GM13977 (cell line): ENCODE measurements at regions not wholly inside any gene's neighbourhood (a gene's known extent, or its start where the extent isn't known, plus 50 kb on each side); places are given as distances from the start of the nearest gene placed in this dataset.

ENCODE experiments used
- DNase-seq: peaks from one replicate; pipeline ENCODE4 v3.0.0; 2012; ENCODE audit warnings: low spot score
- in situ Hi-C: fragments of 300-500 bp; cut with MboI; formaldehyde crosslinking; loops from one replicate; pipeline ENCODE4 v1.12.0; 2022; ENCODE audit warnings: low sequenced_read_pairs, low pct_unique_long_range_greater_than_20kb, mixed read lengths, inconsistent platforms; ENCODE audit not compliant: unreplicated experiment
- TF ChIP-seq, protein P1 (sequence below): IDR thresholded peaks from 2 replicates; pipeline ENCODE4 v1.5.1; 2012; ENCODE audit warnings: mild to moderate bottlenecking, control low read depth; ENCODE audit not compliant: insufficient read depth; ENCODE audit errors: extremely low read depth, missing control alignments

DNA sequence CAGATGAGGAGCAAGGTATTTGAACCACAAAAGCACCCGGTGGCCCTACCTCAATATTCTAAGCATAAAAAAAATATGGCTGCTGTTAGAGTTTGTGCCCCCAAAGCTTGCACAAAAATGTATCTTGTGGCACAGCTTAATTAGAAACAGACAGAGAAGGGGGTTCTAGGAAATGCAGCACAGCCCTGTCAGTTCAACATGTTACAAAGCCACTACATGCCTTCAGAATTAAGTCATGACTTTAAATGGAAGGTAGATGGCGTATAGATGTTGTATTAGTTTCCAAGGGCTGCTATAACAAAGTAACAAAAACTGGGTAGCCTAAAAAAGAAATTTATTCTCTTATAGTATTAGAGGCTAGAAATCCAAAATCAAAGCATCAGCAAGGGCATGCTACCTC, 703.8 kb downstream of the DIAPH3 start:
- in situ Hi-C loops = no loop called here
- TF ChIP-seq, protein P1, sequence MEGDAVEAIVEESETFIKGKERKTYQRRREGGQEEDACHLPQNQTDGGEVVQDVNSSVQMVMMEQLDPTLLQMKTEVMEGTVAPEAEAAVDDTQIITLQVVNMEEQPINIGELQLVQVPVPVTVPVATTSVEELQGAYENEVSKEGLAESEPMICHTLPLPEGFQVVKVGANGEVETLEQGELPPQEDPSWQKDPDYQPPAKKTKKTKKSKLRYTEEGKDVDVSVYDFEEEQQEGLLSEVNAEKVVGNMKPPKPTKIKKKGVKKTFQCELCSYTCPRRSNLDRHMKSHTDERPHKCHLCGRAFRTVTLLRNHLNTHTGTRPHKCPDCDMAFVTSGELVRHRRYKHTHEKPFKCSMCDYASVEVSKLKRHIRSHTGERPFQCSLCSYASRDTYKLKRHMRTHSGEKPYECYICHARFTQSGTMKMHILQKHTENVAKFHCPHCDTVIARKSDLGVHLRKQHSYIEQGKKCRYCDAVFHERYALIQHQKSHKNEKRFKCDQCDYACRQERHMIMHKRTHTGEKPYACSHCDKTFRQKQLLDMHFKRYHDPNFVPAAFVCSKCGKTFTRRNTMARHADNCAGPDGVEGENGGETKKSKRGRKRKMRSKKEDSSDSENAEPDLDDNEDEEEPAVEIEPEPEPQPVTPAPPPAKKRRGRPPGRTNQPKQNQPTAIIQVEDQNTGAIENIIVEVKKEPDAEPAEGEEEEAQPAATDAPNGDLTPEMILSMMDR = no peak
- DNase-seq = no peak

DNA sequence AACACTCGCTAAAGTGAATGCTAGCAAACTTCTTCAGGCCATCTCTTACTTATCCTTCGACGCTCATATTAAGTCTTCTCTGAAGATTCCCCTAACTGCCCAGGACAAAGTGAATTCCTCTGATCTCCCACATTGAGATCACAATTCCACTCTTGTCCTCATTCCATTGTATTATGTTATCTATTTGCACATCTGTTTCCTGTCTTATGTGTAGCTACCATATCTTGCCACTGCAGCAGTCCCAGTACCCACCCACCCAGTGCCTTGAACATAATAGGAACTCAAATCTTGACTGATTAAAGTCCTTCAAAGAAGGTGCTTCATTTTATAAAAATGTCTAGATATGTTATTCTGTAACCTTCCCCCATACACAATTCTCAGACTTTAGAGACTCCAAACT, 702.3 kb downstream of the DIAPH3 start:
- in situ Hi-C loops = no loop called here
- no peak for DNase-seq
- TF ChIP-seq, protein P1 = no peak

DNA sequence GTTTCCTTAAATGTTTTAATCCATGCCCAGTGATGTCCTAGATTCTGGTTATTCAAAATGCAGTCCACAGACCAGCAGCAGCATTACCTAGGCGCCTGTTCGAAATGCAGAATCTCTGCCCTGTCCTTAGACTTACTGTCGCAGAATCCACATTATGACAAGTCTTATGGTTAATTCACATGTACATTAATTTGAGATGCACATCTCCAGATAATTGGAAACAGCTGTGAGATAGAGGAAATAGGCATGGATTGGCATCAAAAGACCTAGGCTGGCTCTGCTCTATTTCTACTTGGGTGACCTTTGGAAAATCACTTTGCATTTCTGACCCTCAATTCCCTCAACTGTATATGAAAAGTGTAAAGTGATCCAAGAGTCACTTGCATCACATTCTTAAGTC, 700.7 kb downstream of the DIAPH3 start:
- no peak for DNase-seq
- TF ChIP-seq, protein P1 = no peak
- in situ Hi-C loops = no loop called here

DNA sequence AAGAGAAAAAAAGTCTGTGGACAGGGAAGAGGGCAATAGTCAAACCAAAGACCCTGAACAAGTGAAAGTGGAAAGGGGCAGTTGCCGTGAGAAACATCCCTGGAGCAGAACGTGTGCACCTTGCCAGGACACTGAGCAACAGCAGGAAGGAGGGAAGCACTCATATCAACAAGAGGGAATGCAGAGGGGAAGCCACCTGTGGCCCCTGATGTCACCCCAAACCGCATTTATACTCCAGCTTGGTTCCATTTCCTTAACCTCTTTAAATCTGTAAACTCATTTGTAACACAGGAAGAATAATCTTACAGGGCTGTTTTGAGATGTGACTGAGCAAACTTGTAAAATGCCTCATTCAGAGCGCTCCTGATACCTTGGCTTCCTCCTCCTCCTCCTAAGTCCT, 698.8 kb downstream of the DIAPH3 start:
- no peak for DNase-seq
- in situ Hi-C loops = no loop called here
- TF ChIP-seq, protein P1 = no peak

DNA sequence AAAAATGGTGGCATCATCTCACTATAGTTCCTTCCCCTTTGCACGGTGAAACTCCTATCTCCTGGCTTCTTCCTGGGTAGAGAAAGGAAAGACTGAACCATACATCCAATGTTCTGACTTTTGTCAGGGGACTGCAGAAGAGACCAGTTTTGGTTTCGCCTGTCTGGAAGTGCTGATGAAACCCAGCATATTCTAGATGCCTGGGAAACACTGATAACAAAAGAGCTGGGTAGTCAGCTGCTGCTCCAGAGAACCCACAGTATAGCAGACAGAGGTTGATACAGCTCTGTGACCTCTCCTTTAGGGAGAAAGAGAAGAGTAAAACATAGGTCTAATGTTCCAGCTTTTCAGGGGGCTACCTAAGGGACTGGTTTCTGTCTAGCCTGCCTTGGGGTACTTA, 695.3 kb downstream of the DIAPH3 start:
- no peak for DNase-seq
- in situ Hi-C loops = no loop called here
- TF ChIP-seq, protein P1 = no peak

DNA sequence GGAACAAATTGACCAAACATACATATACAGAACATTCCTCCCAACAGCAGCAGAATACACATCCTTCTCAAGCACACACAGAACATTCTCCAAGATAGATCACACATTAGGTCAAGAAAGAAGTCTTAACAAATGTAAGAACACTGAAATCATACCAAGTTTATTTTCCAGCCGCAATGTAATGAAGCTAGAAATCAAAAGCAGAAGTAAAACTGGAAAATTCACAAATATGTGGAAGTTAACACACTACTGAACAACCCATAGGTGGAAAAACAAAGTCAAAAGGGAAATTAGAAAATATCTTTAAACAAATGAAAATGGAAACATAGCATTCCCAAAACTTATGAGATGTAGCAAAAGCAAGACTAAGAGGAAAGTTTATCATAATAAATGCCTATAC, 692.6 kb downstream of the DIAPH3 start:
- no peak for DNase-seq
- in situ Hi-C loops = no loop called here
- TF ChIP-seq, protein P1 = no peak

DNA sequence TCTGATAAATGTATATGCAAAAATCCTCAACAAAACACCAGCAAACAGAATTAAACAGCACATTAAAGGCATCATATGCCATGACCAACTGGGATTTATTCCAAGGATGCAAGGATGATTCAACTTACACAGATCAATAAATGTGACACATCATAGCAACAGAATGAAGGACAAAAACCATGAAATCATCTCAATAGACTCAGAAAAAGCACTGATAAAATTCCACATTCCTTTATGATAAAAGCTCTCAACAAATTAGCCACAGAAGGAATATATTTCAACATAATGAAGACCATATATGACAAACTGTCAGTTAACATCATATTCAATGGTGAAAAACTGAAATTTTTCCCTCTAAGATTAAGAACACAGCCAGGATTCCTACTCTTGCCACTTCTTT, 691.6 kb downstream of the DIAPH3 start:
- TF ChIP-seq, protein P1 = no peak
- DNase-seq = no peak
- in situ Hi-C loops = no loop called here
